ENCODE measurements at regions not wholly inside any gene's neighbourhood (a gene's known extent, or its start where the extent isn't known, plus 50 kb on each side); places are given as distances from the start of the nearest gene placed in this dataset.

- no peak overlapping the region for H3K18ac ChIP-seq (ENCODE audit: low read depth, low read length)
- H3K36me3 ChIP-seq (ENCODE audit: control insufficient read depth, insufficient read depth, low read length), result no peaks in the 10 kb centered on the region
- dilution Hi-C loops (cut with HindIII; ENCODE audit: low sequenced_read_pairs, unreplicated experiment) (no loop called here), intact Hi-C loops (cut with micrococcal nuclease) (no loop called here), in situ Hi-C loops (cut with MboI; ENCODE audit: low sequenced_read_pairs) (no loop called here)
- no peak overlapping the region for H2BK15ac ChIP-seq (ENCODE audit: low read depth, low read length)
- no peak overlapping the region for H3K23ac ChIP-seq (ENCODE audit: low read depth, low read length)
- H2AK9ac ChIP-seq (replicated peaks; ENCODE audit: low read depth, low read length, poor library complexity), result no peak overlapping the region
- H4K91ac ChIP-seq (ENCODE audit: insufficient read depth, low read depth, low read length), result no peak overlapping the region
- ChIA-PET CTCF (no interaction called here), POLR2A (ENCODE audit: unreplicated experiment) (interaction anchor here (0.5 kb wide), 1 partner anchor 213 kb away, joined by 3 read pairs; no protein-coding TSS in a partner anchor)
- H3K27ac ChIP-seq (ENCODE audit: insufficient read depth, low read length), result no peak overlapping the region
- H2BK120ac ChIP-seq (ENCODE audit: low read depth, low read length), result no peak overlapping the region
- H3K56ac ChIP-seq (ENCODE audit: extremely low read depth, insufficient read depth, low read length), result no peak overlapping the region
- H2BK5ac ChIP-seq (ENCODE audit: low read depth, low read length, poor library complexity, severe bottlenecking), result no peak overlapping the region
- DNase-seq, result no peak
- H4K20me1 ChIP-seq (ENCODE audit: insufficient read depth, low read length), result no peaks in the 10 kb centered on the region
- H2AK5ac ChIP-seq (ENCODE audit: low read depth, low read length), result no peak overlapping the region
- H3K9me3 ChIP-seq (ENCODE audit: control insufficient read depth, insufficient read depth, low read length), result no peaks in the 10 kb centered on the region
- no peak overlapping the region for H4K8ac ChIP-seq (ENCODE audit: low read depth in 2 of 2, low read length in 2 of 2)
- no peak overlapping the region for H3K4ac ChIP-seq (ENCODE audit: low read depth, low read length)
- BruUV-seq (replicated peaks), result no TSS peak
- no peak for ATAC-seq (ENCODE audit: low read depth)
- no peak overlapping the region for H3K14ac ChIP-seq (replicated peaks; ENCODE audit: low read depth, low read length)
- H2AFZ ChIP-seq (replicated peaks; ENCODE audit: low read length, poor library complexity), result no peak overlapping the region
- H4K5ac ChIP-seq (ENCODE audit: low read depth, low read length), result no peak overlapping the region
- H3K9me1 ChIP-seq (ENCODE audit: insufficient read depth, low read length), result no peaks in the 10 kb centered on the region
- no peak overlapping the region for H3K9ac ChIP-seq (ENCODE audit: low read depth, low read length)
- H3K79me1 ChIP-seq (ENCODE audit: low read depth in 1 of 2, low read length in 2 of 2), result no peaks in the 10 kb centered on the region
- H3K4me3 ChIP-seq (ENCODE audit: insufficient read depth, low read depth, low read length), result no peak overlapping the region
- no peak overlapping the region for H3K4me2 ChIP-seq (ENCODE audit: low read depth, low read length)
- WGBS, 2 experiments (ENCODE audit: extremely low coverage in 2 of 2, insufficient read length in 1 of 2), result no CpG with 5 or more reads among the region's 4 CpGs
- no peaks in the 10 kb centered on the region for H3K4me1 ChIP-seq (ENCODE audit: control insufficient read depth, insufficient read depth, low read length)
- H3K27me3 ChIP-seq (ENCODE audit: control insufficient read depth, insufficient read depth, low read length), result no peaks in the 10 kb centered on the region
- no peak overlapping the region for H2BK20ac ChIP-seq (ENCODE audit: low read depth, low read length)
- TF ChIP-seq USF2 (IDR thresholded peaks at IDR 0.05; ENCODE audit: low read depth, low read length) (no peak), RAD21 (IDR thresholded peaks at IDR 0.05; ENCODE audit: low read length) (no peak), FOS (IDR thresholded peaks at IDR 0.05; ENCODE audit: low read depth, low read length) (no peak), MAFK (IDR thresholded peaks at IDR 0.05; ENCODE audit: low read depth, low read length) (no peak), RFX5 (IDR thresholded peaks at IDR 0.05; ENCODE audit: low read depth, low read length) (no peak), CEBPB (IDR thresholded peaks at IDR 0.05; ENCODE audit: low read depth, low read length) (no peak), ELK1 (IDR thresholded peaks at IDR 0.05; ENCODE audit: borderline replicate concordance, low read depth, low read length) (no peak), RCOR1 (IDR thresholded peaks at IDR 0.05; ENCODE audit: insufficient replicate concordance, low read length) (no peak), MXI1 (IDR thresholded peaks at IDR 0.05; ENCODE audit: borderline replicate concordance, low read depth, low read length) (no peak), CHD1 (IDR thresholded peaks at IDR 0.05; ENCODE audit: low read depth, low read length) (no peak), NFE2L2 (IDR thresholded peaks at IDR 0.05; ENCODE audit: low read depth, low read length) (no peak), SMC3 (IDR thresholded peaks at IDR 0.05; ENCODE audit: low read depth, low read length) (no peak), BHLHE40 (IDR thresholded peaks at IDR 0.05; ENCODE audit: low read depth, low read length) (no peak), POLR2A (IDR thresholded peaks at IDR 0.05; ENCODE audit: low read depth, low read length) (no peak), MAZ (IDR thresholded peaks at IDR 0.05; ENCODE audit: borderline replicate concordance, low read depth, low read length) (no peak)
Observed at GRCh38 chr3:148455098-148455497, 242.6 kb upstream of the AGTR1 start.

All from IMR-90 (cell line).